GM18868 (cell line): ENCODE measurements at regions not wholly inside any gene's neighbourhood (a gene's known extent, or its start where the extent isn't known, plus 50 kb on each side); places are given as distances from the start of the nearest gene placed in this dataset.
"Not testable (repeated sequence)": the region's sequence is repeated elsewhere in the genome, so short reads cannot be mapped to it uniquely, and the experiment has no call there.

Experiments used
- ATAC-seq: cut with Tn5 transposase; IDR thresholded peaks from one replicate; pipeline ENCODE4 v1.9.1; 2021; ENCODE audit warnings: mild to moderate bottlenecking, moderate library complexity; ENCODE audit not compliant: unreplicated experiment

DNA sequence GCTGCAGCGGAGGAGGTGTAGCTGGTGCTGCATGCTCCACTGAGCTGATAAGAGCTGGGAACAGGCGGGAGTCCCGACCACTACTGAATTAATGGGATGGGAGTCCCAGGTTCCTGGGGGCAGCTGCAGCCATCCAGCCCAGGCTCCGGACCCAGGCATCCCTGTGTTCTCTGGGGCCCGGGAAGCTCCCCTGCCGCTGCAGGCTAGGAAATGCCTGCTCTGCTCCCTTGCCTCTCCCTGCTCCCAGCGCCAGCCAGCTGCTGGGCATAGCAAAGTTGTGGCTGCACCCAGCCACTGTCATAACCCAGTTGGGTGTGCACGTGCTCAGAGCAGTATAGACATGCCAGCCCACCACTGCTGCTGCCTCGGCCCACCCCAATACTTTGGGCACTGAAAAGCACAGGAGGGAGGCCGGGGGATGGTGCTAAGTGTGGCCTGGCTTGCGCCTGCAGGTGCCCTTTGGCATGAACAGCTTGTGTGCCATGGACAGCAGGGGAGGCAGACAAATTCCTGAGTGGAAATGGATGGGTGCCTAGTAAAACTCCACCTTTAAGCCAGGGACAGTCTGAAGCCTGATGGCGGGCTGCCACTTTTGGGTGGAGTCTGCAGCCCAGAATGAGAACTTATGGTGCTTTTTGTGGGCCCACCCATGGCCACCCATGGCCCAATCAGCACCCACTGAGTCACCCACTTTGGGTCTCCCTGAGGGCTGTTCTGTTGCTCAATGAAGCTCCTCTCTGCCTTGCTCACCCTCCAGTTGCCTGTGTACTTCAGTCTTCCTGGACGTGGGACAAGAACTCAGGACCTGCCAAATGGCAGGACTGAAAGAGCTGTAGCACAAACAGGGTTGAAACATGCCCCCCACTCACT, 219.3 kb upstream of the TMEFF2 start:
- ATAC-seq: no peak

DNA sequence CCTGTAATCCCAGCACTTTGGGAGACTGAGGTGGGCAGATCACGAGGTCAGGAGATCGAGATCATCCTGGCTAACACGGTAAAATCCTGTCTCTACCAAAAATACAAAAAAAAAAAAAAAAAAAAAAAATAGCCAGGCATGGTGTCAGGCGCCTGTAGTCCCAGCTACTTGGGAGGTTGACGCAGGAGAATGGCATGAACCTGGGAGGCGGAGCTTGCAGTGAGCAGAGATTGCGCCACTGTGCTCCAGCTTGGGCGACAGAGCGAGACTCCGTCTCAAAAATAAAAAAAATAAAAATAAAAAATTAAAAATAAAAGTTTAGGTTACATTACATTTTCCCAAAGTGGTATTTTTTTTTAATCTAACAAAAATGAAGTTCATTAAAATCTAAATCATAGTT, 218.1 kb upstream of the TMEFF2 start:
- ATAC-seq: not testable (repeated sequence)

DNA sequence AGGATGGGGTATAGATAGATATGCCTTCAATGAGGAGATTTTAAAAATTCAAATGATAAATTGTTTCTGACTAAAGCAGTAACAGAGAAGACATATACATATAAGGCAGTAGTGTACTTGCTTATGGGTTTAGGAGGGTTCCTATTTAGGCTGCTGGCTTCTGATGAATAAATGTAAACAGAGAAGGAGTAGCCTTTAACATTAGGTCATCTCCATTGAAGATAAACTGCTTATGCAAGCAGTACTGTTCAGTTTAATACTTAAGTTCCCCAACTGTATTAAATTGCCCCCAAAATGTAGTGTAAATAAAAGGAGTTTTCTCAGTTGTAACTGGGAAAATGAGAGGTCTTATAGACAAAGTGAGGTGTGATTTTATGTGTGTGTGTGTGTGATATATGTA, 217.7 kb upstream of the TMEFF2 start:
- no peak for ATAC-seq

DNA sequence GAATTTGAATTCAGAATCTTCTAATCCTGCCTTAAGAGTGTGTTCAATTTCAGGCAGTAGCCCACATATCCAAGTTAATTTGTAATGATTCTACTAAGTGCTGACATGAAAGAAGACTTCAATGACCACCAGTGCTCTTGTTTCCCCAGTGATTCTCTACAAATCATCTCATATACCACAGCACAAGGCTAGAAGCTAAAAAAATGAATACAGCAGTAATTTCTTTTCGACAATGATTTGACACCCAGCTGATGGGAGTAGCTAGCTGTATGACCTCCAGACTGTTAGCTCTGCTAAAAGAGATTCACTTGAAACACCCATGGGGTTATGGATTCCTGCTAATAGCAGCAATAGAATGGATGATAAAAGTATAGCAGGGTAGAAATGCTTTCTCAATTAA, 217.0 kb upstream of the TMEFF2 start:
- ATAC-seq: no peak

DNA sequence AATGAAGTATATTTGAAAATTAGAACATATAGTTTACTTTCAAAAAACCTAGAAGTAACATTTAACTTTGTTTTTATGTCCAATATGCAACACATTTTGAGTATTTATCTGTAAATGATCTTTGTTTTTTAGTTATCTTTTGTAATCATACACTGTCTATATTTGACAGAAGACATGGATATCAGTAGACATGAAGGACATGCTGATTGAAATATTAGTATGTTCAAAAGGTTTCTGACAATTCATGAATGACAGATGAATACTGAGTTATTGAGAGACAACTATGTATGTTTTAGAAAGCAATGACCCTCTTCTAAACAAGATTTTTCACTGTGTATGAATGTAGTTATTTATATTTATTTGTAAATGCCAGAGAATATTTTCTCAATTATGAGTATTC, 215.6 kb upstream of the TMEFF2 start:
- ATAC-seq: no peak

DNA sequence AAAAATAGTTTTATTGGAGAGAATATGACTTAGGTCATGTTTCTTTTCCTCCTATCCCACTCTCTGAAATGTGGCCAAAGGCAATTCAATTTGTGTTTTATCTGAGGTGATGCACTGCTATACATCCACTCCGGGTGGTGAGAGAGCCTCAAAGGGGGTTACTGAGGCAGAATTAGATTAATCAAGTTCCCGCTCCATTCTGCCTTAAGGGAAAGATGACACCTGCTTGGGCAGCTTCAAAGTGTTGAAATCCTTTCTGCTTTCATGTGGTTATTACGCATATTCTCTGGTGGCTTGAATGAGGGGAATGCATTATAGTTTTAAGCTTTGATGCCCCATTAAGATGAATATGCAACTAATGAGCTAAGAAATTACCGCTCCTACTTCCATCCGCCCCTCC, 213.0 kb upstream of the TMEFF2 start:
- ATAC-seq: no peak

DNA sequence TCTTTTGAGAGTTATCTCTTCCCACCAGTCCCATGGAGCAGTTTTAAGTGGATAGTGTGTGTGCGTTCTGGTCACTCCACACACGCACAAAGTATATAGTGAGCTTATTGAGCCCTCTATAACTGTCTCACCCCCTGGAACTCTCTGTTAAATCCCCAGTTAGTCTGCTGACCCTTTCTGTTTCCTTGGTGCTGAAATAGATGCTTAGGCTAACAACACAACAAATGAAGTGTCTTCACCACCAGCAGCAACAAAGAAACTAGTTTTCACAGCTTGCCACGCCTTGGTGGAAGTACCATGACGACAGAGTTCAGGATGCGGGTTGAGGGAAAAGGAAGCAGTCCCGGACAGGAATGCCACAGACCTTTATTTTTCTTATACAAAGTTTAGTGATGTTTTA, 203.5 kb upstream of the TMEFF2 start:
- ATAC-seq: no peak

DNA sequence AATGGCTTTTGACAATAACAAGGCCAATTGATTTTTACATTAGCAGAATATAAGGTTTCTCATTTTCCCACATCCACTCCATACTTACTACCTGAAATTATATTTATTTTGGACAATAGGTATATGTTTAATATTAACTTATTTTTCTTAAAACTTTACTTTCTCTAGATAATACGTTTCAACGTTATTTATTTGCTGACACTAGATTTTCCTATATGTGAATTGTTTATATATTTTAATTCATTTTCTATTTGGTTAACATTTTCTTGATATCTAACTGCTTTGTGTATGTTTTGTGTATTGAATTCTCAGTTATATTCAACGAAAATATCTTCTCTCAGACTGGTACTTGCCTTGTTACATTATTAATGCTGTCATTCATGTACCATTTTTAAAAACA, 199.9 kb upstream of the TMEFF2 start:
- no peak for ATAC-seq

DNA sequence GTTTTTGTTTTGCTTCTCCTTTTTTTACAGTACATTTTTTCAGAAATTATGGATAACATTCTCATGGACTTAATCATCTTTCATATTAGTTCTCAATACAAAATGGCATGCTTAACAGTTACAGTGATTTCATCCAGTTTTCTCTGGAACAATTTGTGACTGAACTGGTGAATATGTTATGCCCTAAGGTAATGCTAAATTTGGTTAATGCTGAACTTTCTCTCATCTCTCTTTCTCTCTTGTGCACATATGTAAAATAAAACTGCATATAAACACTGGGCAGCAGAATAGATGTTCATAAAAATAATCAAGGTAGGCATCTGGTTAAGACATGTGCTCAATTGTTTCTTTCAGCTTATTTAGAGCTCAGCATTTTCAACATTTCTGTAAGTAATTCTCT, 196.3 kb upstream of the TMEFF2 start:
- ATAC-seq: no peak

DNA sequence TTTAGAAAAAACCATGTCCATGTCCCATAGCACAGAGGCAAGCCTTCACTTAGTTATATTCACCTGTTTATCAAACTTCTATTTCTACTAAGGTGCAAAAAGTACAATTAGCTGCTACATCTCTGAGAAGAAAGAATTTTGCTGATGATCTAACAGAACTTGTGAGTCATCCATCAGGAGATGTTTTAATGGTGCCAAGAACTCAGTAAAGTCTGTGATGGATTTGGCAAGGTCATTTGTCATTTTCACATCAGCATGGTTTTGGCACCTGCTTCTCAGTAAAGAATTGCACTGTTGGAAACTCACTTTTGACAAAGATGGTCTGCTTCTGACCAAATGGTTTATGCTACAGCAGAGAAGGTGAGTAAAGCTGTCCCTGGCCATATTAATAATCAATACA, 195.7 kb upstream of the TMEFF2 start:
- no peak for ATAC-seq

DNA sequence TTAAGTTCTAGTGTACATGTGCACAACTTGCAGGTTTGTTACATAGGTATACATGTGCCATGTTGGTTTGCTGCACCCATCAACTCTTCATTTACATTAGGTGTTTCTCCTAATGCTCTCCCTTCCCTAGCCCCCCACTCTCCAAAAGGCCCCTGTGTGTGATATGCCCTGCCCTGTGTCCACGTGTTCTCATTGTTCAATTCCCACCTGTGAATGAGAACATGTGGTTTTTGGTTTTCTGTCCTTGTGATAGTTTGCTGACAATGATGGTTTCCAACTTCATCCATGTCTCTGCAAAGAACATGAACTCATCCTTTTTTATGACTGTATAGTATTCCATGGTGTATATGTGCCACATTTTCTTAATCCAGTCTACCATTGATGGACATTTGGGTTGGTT, 189.5 kb upstream of the TMEFF2 start:
- ATAC-seq: not testable (repeated sequence)

DNA sequence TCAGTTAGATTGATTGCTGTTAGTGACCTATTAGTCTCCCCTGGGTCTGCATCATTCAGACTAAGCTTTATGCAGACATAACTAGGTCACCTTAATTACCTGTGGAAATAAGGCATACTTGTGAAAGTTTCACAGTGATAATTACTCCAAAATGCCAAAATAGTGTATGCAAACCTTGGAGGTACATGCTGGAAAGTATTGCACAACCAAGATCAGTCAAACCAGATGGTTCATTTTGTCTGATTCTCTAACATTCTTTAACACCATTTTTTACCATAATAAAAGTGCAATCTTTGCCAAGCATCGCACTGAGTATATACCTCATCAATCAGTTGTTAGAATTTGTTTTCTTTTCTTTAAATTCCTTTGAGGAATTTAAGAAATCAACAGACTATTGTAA, 186.3 kb upstream of the TMEFF2 start:
- no peak for ATAC-seq

DNA sequence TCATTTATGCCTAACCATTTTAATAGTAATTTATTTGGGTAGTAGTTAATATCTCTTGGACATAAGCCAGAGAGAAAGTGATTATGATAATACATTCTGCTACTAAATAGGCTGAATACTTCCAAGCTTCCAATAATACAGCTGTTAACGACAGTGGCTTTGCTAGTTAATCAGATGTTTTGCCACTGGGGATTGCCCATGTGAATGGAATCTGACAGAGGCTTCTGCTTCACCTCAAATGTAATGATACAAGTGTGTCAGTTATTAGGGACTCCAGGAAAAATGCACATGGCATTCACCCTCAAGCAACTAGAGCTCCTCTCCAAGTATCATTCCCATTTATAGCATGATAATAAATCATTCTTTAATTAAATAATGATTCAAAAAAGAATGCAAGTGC, 185.0 kb upstream of the TMEFF2 start:
- no peak for ATAC-seq

DNA sequence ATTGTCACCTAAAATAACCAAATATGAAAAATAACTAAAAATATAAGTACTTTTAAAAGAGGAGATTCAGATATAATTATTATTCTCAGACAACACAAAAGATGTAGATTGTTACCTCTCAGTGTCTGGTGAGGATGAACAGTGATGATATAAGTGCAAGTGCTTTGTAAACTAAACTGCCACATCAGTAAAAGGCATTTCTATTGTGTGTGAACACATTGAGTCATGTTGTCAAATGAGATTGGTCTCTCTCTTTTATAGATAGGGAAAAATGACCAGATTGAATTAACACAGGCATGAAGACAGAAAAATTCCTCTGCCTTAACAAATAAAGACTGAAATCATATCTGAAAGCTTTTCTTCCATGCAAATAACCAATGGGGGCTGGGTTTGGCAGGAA, 182.4 kb upstream of the TMEFF2 start:
- no peak for ATAC-seq

DNA sequence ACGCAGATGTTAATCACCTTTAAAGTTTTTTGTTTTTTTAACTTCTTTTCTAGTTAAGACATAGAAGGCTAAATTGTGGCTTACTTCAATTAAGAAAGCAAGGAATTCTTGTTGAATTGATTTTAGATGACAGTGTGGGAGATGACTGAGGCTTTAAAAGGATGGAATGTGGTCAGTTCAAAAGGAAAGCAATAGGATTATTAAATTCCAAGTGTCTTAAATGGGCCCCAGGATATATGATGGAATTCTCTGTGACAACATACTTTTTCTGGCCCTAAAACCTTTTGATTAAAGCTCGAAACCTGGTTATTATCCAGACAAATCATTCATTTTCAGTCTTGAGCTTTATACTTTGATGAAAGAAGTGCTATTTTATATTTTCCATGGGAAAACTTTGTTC, 179.0 kb upstream of the TMEFF2 start:
- ATAC-seq: no peak

DNA sequence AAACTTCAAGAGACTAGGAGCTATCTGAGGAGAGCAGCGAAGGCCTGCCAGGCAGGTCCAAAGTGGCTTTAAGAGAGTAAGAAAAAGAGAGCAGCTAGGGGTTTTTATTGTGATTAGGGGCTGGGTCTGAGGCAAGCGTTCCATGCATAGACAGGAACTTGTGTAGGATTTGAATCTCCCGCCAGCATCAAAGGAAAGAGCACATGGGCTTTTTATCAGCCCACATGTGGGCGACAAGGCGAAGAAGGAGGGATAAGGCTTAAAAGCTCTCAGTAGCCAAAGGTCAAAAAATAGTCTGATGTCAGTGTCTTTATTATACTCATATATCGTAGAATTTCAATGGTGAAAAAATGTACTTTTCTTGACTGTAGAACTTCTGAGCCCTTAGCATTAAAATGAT, 178.5 kb upstream of the TMEFF2 start:
- ATAC-seq: no peak

DNA sequence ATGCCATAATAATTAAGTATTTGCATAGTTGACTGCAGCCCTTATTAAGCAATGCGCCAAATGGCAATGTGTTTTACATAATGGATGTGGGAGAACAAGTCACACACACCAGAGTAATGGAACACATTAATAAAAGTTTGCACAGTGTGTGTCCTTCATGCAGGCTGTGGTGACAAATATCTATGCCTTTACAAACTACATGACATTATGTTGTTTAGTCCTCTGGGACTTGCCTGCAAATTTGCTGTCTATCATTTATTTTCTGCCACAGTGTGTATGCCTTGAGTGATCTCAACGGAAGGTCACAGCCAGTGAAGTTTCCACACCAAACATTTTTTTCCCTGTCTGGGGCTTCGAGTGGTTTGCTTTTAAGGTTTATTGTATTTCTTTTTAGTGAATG, 175.2 kb upstream of the TMEFF2 start:
- no peak for ATAC-seq

DNA sequence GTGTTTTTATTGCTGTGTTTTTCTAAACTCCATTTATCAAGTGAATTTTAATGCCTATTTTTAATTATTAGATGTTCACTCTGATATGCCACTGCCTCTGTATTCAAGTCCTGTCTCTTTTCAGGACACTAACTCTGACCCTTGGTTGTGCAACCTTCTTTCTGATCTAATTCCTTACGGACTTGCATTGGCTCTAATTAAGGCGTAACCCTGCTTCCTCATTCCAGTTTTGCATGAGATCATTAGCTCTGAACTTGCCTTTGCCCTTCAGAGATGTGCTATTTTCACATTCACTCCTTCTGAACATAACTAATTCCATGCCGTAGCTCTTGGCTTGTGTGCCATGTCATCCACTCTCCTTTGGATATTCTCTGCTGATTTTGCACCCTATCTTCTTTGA, 162.5 kb upstream of the TMEFF2 start:
- no peak for ATAC-seq

DNA sequence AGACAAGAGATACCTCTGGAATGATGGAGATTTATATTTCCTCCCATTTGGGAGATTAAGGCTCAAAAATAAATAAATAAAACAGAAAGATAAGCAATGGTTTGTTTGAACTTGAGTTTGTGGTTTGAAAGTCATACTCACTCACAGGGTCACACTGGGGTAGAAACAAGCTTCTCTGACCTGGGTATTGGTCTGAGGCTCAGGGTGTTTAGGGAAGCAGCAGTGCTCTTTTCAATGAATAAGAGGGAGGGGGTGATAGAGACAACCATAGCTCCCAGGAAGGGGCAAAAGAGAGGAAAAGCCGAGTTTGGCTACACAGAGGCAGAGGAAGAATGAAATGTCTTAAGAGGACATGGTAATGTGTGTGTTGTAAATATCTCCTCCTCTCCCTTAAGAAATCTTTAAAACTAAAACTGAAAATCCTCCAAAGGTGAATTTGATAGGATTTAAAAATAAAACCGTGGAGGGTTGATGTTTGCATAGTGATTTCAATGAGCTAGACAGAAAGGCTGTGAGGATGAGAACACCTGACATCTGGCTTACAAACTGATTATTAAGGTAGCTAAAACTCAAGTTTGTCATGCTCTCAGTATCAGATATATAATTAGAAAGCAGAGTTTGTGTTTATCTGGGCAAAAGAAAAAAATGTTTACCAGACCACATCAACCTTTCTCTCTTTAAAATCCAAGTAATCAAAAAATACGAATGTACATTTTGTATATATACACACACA, 159.9 kb upstream of the TMEFF2 start:
- no peak for ATAC-seq

DNA sequence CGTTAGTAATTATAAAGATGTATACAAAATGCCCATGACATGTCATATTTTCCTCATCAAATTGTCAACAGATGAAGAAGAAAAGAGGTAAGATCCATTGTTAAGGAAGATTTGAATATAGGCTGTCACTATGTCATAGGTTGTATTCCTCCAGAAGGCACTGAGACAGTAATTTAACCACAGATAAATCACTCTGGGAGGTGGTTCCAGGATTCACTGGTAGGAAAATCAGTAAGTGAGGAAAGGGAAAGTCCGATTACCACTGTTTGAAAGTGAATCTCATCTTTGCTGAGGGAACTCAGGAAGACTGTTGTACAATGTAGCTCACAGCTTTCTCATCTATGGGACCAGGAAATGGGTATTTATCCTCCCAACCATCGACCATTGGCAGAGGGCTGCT, 152.8 kb upstream of the TMEFF2 start:
- ATAC-seq: no peak

DNA sequence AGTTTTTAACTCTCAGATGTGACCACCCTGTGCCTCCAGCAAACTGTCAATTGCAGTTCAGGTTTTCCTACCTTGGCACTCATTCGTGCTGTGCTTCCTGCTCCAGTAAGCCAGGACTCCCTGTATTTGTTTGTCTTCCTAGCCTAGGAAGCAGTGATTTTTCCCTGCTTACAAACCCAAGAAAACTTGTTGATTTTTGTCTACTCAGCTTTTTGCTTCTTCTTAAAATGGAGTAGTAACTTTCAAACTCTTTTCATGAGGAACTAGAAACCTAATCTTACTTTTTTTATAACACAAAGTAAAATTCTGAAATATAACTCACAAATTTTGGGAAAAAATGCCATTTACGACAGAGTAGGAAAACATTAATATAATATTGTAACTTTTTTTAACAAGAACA, 150.6 kb upstream of the TMEFF2 start:
- no peak for ATAC-seq

DNA sequence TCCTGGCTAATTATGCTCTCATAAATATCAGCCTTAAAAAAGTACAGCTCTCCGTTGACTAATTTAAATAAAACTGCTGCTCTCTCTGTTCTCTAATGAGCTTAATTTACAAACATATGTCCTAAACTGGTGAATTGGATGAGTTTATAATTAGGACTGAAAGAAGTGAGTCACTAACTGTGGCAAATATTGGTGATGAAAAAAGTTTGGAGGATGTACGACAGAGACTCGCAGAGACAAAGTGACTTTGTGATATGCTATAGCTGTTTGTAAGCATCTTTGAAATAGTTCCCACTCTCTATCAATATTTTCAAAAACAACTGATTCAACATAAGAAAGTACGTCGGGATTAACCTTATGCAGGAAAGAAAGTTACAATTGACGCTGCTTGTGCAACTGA, 138.9 kb upstream of the TMEFF2 start:
- ATAC-seq: no peak

DNA sequence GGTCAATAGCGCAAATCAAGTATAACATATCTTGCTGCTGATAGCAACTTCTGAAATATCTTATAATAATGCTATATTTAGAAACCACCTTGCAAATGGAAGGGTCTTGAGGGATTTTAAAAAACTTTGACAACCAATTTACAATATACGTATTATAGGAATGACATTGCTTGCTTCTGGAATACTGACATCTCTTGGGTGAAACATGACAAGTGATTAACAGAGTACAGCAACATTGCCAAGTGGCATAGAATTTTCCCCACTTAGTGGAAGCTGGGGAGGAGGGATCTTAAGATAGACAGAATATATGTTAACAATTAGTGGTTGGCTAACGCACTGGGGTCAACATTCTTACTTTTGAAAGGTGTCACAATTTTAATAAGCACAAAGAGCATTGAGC, 133.6 kb upstream of the TMEFF2 start:
- ATAC-seq: no peak
